GM21737 (cell line): ENCODE measurements at regions not wholly inside any gene's neighbourhood (a gene's known extent, or its start where the extent isn't known, plus 50 kb on each side); places are given as distances from the start of the nearest gene placed in this dataset.
"Not testable (repeated sequence)": the region's sequence is repeated elsewhere in the genome, so short reads cannot be mapped to it uniquely, and the experiment has no call there.

Experiments used
- ATAC-seq: cut with Tn5 transposase; IDR thresholded peaks from one replicate; pipeline ENCODE4 v1.9.1; 2021; ENCODE audit warnings: mild to moderate bottlenecking, moderate library complexity; ENCODE audit not compliant: unreplicated experiment

DNA sequence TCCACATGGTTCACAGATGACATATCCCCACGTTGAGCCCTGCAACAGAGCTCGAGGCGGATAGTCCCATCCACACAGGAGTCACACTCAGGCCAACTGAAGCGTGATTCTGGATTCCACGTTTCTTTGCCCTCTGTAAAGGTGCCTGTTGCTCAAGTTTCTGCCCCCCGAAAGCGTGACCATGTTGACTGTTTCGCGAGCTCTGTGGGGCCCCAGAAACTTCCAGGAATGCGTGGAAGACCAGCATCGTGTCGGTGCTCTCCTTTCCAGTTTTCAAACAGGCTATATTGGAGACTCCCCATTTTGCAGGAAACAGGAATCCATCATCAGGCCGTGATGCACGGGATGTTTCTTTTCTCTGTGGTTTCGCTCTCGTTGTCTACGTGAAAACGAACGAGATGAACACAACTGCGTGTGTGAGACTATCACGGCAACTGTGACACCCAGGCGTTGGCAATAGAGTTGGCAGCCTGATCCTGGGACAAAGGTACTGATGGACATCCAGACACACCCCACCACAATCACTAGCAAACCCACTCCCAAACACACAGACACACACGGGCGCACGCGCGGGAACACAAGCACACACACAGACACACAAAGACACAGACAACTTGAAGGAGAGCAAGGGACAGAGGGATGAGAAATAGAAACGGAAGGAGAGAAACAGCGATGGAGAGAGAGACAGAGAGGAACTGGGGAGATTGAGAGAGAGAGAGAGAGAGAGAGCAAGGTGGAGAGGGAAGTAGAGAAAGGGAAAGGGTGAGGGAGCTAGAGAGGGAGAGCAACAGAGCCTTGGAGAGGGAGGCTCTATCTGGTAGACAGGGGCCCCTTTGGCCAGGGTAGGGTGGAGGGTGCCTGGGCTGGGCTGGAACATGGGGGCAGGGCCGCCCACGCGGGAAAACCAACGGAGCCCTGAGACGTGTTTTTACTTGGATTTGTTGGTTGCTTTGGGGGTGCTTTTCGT lies 1609.3 kb downstream of the SPATA31A7 start:
- ATAC-seq, result not testable (repeated sequence)

DNA sequence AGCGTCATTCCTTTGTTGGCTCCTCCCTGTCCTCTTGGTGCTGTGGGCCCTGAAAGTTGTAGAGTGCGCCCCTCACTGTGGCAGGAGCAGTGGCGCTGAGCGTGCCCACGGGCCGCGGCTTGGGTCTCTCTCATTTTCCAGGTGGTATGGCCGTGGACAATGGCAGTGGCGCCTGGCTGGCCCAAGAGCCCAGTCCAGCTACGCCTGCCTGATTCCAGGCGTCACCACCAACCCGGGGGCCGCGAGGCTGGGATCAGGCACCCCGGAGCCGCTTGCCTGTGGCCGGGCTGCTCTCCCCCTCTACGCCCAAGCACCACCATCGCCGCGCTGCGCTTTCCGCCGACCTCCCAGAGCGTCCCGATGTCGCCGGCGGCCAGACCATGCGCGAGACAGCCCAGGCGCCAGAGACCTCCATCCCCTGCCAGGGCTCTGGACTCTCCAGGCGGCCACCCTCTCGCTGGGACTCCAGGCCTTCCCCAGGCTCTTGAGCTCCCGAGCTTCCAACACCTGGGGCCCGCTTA lies 1610.1 kb downstream of the SPATA31A7 start:
- not testable (repeated sequence) for ATAC-seq

DNA sequence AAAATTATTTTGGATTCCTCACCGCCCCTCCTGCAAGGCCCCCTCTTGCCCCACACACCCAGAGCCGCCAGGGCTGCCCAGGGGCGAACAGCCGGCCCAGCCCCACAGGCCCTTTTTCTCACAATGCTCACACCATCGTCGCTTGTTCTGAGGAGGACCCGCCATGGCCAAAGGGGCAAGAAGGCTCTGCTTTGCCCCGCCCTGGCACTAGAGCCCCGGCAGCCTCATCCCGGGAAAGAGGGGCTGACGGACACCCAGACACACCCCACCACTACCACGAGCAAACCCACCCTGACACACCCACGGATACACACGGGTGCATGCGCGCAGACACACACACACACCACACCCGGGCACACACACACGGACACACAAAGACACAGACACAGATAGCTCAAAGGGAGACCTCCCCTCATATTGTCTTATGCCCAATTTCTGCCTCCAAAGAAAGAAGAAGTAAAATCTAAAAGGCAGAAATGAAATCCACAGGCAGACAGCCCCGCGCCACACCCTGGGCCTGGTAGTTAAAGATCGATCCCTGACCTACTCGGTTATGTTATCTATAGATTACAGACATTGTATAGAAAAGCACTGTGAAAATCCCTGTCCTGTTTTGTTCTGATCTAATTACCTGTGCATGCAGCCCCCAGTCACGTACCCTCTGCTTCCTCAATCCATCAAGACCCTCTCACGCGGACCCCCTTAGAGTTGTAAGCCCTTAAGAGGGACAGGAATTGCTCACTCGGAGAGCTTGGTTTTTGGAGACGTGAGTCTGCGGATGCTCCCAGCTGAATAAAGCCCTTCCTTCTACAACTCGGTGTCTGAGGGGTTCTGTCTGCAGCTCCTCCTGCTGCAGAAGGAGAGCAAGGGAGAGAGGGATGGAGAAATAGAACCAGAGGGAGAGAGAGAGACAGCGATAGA lies 1610.9 kb downstream of the SPATA31A7 start:
- ATAC-seq, result not testable (repeated sequence)

DNA sequence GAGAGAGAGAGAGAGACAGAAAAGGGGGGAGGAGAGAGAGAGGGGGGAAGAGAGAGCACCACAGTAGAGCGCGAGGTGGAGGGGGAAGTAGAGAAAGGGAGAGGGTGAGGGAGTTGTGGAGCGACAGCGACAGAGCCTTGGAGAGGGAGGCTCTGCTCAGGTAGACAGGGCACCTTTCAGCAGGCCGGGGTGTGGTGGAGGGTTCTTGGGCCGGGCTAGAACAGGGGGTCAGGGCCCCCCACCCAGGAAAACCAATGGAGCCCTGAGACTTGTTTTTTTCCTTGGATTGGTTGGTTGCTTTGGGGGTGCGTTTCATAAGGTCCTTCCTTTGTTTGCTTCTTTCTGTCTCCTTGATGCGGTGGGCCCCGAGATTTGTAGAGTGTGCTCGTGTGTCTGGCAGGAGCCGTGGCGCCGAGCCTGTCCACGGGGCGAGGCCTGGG lies 1611.6 kb downstream of the SPATA31A7 start:
- not testable (repeated sequence) for ATAC-seq

DNA sequence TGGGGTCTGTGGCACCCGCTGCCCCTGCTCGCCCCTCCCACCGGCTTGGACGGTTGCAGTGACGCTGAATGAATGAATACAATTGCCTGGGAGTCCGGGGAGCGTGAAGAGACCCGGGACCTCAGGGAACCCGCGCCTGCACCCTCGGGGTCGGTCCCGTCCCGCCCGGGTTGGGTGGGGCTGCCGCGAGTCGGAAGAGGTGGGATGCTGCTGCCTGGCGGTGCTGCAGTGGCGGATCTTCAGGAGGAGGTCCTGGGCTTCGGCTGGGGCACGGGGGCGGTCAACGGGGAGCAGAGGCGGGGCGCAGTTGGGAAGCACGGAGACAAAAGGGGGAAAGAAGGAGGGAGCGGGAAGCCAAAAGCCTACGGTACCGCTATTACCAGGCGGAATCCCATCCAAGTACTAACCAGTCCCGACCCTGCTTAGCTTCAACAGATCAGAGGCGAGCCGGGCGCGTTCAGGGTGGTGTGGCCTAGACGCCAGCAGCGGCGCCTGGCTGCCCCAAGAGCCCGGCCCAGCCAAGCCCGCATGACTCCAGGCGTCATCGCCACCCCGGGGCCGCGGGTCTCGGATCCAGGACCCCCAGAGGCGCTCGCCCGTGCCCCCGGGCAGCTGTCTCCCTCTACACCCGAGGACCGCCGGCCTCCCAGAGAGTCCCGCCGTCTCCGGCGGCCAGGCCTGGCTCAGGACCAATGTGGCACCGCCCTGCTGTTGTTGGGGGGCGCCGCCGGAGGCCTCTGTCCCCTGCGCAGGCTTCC lies 1612.3 kb downstream of the SPATA31A7 start:
- ATAC-seq, result peak; percentile 100

DNA sequence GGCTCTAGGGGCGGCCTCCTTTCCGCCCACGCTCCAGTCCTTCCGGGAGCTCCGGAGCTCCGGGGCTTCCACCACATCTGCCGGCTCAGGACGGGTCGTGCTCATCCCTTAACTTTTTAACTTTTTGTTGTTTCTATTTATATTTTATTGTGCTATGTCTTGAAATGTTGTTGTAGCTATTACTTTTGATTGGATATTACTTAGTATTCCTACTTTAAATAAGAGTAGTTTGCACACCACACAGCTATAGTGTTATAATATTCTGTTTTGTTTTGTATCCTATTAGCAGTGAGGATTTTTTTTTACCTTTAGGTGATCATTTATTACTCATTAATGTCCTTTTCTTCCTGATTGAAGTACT lies 1612.9 kb downstream of the SPATA31A7 start:
- ATAC-seq, result not testable (repeated sequence)

DNA sequence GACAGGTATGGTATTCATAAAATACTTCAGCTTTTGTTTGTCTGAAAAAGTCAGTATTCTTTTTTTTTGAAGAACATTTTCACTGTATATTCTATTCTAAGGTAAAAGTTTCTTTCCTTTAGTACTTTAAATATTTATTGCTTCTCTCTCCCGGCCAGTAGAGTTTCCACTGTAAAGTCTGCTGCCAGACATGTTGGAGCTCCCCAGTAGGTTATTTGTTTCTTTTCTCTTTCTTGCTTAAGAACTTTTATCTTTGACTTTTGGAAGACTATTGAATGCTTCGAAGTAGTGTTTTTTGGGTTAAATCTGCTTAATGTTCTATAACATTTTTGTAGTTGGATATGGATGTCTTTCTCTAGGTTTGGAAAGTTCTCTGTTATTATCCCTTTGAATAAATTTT lies 1613.3 kb downstream of the SPATA31A7 start:
- not testable (repeated sequence) for ATAC-seq

DNA sequence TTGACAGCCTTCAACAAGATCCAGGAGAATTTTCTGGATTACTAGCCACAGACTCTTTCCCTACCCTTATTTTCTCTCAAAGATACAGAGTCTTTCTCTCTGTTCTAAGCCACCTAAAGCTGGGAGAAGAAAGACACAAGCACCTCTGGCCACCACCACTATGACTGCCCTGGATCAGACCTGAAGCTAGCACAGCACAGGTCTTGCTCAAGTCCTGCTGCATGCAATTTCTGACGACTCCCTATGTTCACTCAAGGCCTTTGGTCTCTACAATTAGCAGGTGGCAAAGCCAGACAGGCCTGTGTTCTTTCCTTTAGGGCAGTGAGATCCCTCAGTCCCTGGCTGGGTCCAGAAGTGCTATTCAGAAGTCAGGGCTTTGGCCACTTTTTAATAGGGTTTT lies 1614.5 kb downstream of the SPATA31A7 start:
- ATAC-seq, result not testable (repeated sequence)

DNA sequence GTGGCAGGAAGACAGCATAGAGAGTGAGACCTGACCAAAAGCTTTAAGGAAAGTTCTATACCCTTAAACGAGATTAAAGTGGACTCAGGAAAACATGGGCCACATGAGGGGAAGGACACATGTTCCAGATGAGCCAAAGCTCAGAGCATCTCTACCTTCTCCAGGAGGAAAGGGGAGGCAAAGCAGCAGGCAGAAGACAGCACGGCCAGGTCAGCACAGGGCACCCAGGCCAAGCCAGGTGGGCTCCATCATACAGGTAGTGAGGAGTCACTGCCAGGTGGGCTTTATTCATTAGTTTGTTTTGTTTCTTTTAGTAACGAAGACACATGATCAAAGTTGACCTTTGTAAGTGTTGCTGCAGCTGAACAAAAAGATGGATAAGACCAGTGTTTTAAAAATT lies 1617.6 kb downstream of the SPATA31A7 start:
- not testable (repeated sequence) for ATAC-seq

DNA sequence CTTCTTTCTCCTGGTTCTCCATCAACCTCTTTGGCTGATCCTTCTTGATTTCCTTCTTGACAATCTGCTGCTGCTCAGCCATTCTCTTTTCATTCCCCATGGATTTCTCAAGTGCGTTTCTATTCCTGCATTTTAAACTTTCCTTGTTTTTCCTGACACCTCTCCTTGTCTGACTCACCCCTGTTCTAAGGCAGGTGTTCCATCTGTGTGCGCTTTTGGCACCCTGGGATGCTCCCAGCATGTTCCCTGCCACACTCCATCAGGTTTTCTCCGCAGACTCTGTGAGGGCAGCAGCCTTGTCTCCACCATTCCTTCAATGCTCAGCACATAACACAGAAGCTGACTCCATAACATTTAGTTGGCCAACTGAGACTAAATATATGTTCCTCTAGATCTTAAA lies 1618.2 kb downstream of the SPATA31A7 start:
- not testable (repeated sequence) for ATAC-seq

DNA sequence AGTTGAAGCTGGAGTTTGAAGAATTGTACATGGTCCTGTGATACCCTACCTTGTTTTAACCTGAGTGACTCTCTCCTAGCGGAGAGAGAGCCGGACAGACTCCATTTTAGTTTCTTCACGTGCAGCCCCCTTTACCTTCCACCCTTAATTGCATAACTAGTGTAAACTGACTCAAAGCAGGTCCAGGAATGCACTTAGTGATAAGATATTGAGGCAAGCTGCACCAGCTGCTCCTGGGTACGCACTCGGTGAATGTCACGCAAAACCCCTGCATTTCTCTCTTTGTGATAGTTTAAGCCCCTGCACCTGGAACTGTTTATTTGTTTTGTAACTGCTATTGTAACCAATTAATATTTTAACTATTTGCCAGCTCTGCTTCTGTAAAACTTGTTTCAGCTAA lies 1620.5 kb downstream of the SPATA31A7 start:
- ATAC-seq, result not testable (repeated sequence)

DNA sequence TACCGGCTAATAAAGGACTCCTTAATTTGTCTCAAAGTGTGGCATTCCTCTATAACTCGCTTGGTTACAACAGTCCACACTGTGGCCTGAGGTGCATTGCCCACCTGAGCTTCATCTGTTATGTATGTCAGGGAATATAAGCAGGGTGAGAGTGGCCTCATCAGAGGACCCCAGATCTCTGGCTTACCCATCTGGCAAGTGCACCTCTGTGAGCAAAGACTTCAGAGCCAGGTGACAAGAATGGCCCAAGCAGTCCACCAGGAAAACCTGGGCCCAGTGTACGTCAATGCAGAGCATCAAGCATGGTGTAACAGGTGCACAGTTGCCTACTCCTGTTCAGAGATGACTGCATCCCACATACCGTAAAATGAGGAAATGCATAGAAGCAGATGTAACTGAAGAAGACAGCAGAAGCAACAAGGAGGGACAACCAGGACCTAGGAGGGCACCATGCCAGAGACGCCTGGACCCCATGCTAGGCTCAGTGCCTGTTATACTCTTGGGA lies 1621.0 kb downstream of the SPATA31A7 start:
- ATAC-seq, result not testable (repeated sequence)

DNA sequence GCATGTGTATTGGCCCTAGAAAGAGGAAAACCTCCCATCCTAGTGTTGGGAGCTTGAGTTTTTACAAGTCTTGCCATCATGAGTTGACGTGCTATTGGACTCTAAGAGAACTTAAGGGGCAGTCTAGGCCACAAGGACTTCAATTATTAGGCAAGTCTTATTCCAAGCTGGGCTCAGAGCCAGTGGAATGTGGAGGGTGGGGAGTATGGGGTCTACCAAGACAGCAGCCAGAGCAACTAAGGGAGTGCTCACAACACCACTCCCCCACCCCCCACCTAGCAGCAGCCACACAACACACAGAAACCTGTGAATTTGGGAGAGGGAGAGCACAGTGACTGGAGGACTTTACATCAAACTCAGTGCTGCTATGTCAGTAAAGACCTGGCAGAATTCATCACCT lies 1625.6 kb downstream of the SPATA31A7 start:
- not testable (repeated sequence) for ATAC-seq

DNA sequence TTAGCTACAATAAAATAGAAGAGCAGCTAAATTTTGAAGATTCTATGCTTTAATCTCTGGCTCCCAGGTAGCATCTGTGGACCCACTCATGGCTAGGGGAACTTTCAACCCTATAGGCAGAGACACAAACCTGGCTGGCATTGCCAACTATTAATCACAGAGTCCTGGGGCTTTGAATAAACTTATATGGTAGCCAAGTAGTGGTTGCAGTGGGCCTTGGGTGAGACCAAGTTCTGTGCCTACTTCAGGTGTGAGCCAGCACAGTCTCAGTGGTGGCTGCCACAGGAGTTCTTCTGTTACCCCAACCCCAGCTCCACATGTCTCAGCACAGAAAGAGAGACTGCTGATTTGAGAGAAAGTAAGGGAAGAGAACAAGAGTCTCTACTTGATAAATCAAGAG lies 1626.5 kb downstream of the SPATA31A7 start:
- ATAC-seq, result not testable (repeated sequence)

DNA sequence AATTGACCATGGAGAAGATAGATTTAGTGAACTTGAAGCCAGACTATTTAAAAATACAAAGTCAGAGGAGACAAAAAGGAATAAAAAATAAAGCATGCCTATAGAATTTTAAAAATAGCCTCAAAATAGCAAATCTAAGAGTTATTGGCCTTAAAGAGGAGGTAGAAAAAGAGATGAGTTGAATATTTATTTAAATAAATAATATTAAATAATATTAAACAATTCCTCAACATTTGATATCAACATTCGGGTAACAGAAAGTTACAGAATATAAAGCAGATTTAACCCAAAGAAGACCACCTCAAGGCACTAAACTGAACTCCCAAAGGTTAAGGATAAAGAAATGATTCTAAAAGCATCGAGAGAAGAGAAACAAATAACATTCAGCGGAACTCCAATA lies 1627.4 kb downstream of the SPATA31A7 start:
- not testable (repeated sequence) for ATAC-seq

DNA sequence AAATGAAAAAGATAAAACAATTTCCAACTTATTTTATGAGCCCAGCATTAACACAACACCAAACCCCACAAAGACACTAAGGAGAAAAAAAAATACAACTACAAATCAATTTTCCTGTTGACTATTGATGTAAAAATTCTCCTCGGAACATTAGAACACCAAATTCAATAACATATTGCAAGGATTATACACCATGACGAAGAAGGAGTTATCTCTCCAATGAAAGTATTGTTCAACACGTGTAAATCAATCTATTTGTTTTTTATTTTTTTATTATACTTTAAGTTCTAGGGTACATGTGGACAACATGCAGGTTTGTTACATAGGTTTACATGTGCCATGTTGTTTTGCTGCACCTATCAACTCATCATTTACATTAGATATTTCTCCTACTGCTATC lies 1632.3 kb downstream of the SPATA31A7 start:
- not testable (repeated sequence) for ATAC-seq

DNA sequence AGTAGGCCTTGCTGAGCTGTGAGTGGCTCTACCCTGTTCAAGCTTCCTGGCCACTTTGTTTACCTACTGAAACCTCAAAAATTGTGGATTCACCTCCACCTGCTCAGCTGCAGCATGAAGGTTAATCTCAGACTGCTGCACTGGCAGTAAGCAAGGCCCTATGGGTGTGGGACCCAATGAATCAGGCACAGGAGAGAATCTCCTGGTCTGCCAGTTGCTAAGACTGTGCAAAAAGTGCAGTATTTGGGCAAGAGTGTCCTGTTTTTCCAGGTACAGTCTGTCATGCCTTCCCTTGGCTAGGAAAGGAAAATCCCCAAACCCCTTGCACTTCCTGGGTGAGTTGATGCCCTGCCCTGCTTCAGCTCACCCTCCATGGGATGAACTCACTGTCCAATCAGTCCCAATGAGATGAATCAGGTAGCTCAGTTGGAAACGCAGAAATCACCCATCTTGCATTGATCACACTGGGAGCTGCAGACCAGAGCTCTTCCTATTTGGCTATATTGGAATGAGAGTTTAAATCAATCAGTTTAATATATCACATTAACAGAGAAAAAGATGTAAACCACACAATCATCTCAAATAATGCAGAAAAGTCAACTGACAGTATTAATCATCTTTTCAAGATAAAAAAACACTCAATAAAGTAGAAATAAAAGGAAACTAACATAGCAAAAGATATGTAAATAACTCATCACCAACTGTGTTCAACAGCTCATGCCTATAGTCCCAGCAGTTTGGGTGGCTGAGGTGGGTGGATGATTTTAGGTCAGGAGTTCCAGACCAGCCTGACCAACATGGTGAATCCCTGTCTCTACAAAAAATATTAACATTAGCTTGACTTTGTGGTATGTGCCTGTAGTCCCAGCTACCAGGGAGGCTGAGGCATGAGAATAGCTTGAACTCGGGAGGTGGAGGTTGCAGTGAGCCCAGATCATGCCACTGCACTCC lies 1638.4 kb downstream of the SPATA31A7 start:
- ATAC-seq, result not testable (repeated sequence)

DNA sequence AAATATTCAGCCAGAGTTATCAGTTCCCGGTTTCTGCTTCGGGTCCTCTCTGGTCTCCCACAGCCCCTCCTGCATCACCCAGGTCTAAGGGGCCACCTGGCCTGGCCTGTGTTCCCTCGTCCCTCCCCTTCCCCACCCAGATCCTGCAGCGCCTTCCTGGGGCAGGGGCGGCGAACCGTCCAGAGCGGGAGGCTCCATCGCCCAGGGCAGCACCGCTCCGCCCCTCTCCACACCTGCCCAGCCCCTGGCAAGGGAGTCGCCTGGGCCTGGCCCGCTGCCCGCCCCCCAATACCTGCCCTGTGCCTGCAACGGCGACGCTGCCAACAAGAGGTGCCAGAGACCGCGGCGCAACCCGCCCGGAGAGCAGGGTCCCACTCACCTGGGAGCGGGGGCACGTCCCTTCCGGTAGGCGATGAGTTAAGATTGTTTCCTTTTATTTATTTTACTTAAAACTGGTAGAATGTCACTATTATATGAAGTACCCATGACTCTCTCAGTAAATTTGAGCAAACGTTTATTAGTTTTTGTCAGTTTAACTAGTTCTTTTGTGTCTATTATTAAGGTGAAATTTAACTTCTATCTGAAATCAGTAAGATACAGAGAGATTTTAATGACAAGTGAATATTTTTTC lies 1641.1 kb downstream of the SPATA31A7 start:
- not testable (repeated sequence) for ATAC-seq
